Esophagus muscularis mucosa (tissue), 4 donors: ENCODE measurements at regions not wholly inside any gene's neighbourhood (a gene's known extent, or its start where the extent isn't known, plus 50 kb on each side); places are given as distances from the start of the nearest gene placed in this dataset.

Source experiments
- CTCF ChIP-seq, 3 experiments: fragments of 200-600 bp in 2 of 3; fragments of 450-650 bp in 1 of 3; sonication (generic) in 2 of 3; IDR thresholded peaks; one replicate each; pipeline ENCODE4 v1.5.1; 2017 to 2019; ENCODE audit warnings: antibody characterized with exemption in 3 of 3, mild to moderate bottlenecking in 2 of 3, moderate library complexity in 1 of 3
- EP300 ChIP-seq: sonication (generic); formaldehyde crosslinking; IDR thresholded peaks from one replicate; pipeline ENCODE4 v1.6.1; 2017; ENCODE audit warnings: antibody characterized with exemption
- POLR2A ChIP-seq: fragments of 450-650 bp; IDR thresholded peaks from one replicate; pipeline ENCODE4 v1.6.1; 2017; ENCODE audit warnings: antibody characterized with exemption, moderate library complexity, mild to moderate bottlenecking, low read depth
- POLR2AphosphoS5 ChIP-seq, 2 donors: sonication (generic); formaldehyde crosslinking; IDR thresholded peaks; one replicate each; pipeline ENCODE4 v1.6.1; 2017; ENCODE audit warnings: antibody characterized with exemption in 2 of 2

GRCh38 chr1:239603530-239603929 is 217.2 kb downstream of the CHRM3 start:
- TF ChIP-seq CTCF (IDR thresholded peaks at IDR 0.05) (no peak), POLR2A (no peak), EP300 (no peak), POLR2AphosphoS5 (IDR thresholded peaks at IDR 0.05) (no peak)
